Glutamatergic neuron (in vitro differentiated cells): ENCODE measurements at regions not wholly inside any gene's neighbourhood (a gene's known extent, or its start where the extent isn't known, plus 50 kb on each side); places are given as distances from the start of the nearest gene placed in this dataset.

Source experiments
- DNase-seq: peaks from one replicate; pipeline ENCODE4 v3.0.0; 2022
- H3K27ac Mint-ChIP-seq: one replicate; pipeline ENCODE4 v1.8.0; 2020; ENCODE audit warnings: mild to moderate bottlenecking, mixed read lengths, inconsistent platforms; ENCODE audit not compliant: unreplicated experiment
- H3K27me3 Mint-ChIP-seq: one replicate; pipeline ENCODE4 v1.8.0; 2020; ENCODE audit warnings: mild to moderate bottlenecking, moderate library complexity, mixed read lengths, inconsistent platforms; ENCODE audit not compliant: unreplicated experiment
- H3K36me3 Mint-ChIP-seq: one replicate; pipeline ENCODE4 v1.8.0; 2020; ENCODE audit warnings: mild to moderate bottlenecking, mixed read lengths, inconsistent platforms; ENCODE audit not compliant: unreplicated experiment
- H3K4me1 Mint-ChIP-seq: one replicate; pipeline ENCODE4 v1.8.0; 2020; ENCODE audit warnings: mild to moderate bottlenecking, low read depth, mixed read lengths, inconsistent platforms; ENCODE audit not compliant: unreplicated experiment
- H3K4me3 Mint-ChIP-seq: one replicate; pipeline ENCODE4 v1.8.0; 2020; ENCODE audit warnings: mild to moderate bottlenecking, mixed read lengths, inconsistent platforms; ENCODE audit not compliant: unreplicated experiment
- H3K9me3 Mint-ChIP-seq: one replicate; pipeline ENCODE4 v1.8.0; 2020; ENCODE audit warnings: mild to moderate bottlenecking, moderate library complexity, mixed read lengths, inconsistent platforms; ENCODE audit not compliant: unreplicated experiment
- TF ChIP-seq, protein P1 (sequence below): fragments of 200-600 bp; sonication (generic); IDR thresholded peaks from one replicate; pipeline ENCODE4 v1.5.0; 2021; ENCODE audit not compliant: partially characterized antibody, unreplicated experiment

DNA sequence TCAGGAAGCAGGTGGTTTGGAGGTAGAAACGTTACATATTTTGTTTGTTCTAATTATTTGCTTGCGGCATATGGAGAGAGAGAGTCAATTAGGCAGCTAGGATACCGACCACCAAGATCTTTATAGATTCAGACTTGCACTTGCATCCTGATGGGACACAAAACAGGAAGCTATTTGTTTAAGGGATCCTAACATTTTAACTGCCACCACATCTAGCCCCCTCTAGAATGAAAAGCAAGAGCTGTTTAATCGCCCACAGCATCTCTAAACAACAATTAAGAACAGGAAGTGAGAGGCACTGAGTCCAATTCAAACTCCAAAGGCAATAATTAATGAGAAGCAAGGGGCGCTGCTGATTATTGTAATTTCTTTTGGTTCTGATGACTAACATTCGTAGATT lies 182.0 kb upstream of the LINC00305 start:
- Mint-ChIP-seq H3K36me3 (no peaks in the 10 kb centered on the region), H3K27me3 (no peaks in the 10 kb centered on the region), H3K4me3 (no peak overlapping the region), H3K27ac (no peak overlapping the region), H3K9me3 (peaks cover 3% of the 10 kb centered on the region), H3K4me1 (peaks cover 16% of the 10 kb centered on the region)
- TF ChIP-seq, protein P1, sequence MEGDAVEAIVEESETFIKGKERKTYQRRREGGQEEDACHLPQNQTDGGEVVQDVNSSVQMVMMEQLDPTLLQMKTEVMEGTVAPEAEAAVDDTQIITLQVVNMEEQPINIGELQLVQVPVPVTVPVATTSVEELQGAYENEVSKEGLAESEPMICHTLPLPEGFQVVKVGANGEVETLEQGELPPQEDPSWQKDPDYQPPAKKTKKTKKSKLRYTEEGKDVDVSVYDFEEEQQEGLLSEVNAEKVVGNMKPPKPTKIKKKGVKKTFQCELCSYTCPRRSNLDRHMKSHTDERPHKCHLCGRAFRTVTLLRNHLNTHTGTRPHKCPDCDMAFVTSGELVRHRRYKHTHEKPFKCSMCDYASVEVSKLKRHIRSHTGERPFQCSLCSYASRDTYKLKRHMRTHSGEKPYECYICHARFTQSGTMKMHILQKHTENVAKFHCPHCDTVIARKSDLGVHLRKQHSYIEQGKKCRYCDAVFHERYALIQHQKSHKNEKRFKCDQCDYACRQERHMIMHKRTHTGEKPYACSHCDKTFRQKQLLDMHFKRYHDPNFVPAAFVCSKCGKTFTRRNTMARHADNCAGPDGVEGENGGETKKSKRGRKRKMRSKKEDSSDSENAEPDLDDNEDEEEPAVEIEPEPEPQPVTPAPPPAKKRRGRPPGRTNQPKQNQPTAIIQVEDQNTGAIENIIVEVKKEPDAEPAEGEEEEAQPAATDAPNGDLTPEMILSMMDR = no peak
- no peak for DNase-seq

DNA sequence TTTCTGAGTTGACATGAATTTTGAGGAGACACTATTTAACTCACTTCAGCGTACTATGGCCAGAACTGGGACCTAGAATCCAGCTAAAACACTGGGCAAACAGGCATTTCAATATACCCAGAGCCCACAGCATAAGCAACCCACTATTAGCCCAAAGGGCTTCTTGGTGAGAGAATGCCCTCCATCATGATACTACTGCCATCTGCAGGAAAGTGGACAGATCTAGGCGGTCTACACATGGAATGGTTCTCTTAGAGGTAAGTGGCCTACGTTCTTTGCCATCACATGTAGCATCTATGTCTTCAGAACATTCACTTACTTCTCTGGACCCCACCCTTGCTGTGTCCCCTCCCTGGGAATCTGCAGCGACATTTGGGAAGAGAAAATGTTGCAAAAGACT lies 181.3 kb upstream of the LINC00305 start:
- H3K27me3 Mint-ChIP-seq = no peaks in the 10 kb centered on the region
- TF ChIP-seq, protein P1 = no peak
- peaks cover 16% of the 10 kb centered on the region for H3K4me1 Mint-ChIP-seq
- H3K9me3 Mint-ChIP-seq = peaks cover 3% of the 10 kb centered on the region
- no peak overlapping the region for H3K27ac Mint-ChIP-seq
- no peak overlapping the region for H3K4me3 Mint-ChIP-seq
- no peak for DNase-seq
- no peaks in the 10 kb centered on the region for H3K36me3 Mint-ChIP-seq

DNA sequence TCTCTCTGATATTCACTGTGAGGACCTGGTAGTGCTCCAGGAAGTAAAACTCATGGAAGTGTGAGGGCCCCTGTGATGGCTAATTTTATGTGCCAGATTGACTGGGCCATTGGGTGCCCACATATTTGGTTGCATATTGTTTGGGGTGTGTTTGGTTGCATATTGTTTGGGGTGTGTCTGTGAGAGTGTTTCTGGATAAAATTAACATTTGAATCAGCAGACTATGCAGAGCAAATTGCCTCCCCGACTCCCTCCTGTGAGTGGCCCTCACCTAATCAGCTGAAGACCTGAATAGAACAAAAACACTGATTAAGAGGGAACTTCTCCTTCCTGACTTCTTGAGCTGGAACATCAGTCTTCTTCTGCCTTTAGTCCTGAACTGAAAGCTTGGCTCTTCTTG lies 173.3 kb upstream of the LINC00305 start:
- DNase-seq = no peak
- Mint-ChIP-seq H3K27ac (no peak overlapping the region), H3K4me3 (no peak overlapping the region), H3K36me3 (no peaks in the 10 kb centered on the region), H3K4me1 (no peaks in the 10 kb centered on the region), H3K9me3 (no peaks in the 10 kb centered on the region), H3K27me3 (no peaks in the 10 kb centered on the region)
- TF ChIP-seq, protein P1 = no peak

DNA sequence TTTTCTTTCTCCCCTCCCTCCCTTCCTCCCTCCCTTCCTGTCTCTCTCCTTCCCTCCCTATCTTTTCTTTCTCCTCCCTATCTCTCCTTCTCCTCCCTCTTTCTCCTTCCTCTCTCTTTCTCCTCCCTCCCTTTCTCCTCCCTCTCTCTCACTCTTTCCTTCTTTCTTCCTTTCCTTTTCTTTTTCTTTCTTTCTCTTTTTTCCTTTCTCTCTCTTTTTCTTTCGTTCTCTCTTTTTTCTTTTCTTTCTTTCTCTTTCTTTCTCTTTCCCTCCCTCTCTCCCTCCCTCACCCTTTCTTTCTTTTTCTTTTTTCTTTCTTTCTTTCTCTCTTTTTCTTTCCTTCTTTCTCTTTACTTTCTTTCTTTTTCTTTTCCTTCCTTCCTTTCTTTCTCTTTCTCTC lies 169.7 kb upstream of the LINC00305 start:
- no peaks in the 10 kb centered on the region for H3K9me3 Mint-ChIP-seq
- H3K27ac Mint-ChIP-seq = no peak overlapping the region
- H3K27me3 Mint-ChIP-seq = no peaks in the 10 kb centered on the region
- TF ChIP-seq, protein P1 = no peak
- DNase-seq = no peak
- H3K4me3 Mint-ChIP-seq = no peak overlapping the region
- H3K4me1 Mint-ChIP-seq = no peaks in the 10 kb centered on the region
- no peaks in the 10 kb centered on the region for H3K36me3 Mint-ChIP-seq

DNA sequence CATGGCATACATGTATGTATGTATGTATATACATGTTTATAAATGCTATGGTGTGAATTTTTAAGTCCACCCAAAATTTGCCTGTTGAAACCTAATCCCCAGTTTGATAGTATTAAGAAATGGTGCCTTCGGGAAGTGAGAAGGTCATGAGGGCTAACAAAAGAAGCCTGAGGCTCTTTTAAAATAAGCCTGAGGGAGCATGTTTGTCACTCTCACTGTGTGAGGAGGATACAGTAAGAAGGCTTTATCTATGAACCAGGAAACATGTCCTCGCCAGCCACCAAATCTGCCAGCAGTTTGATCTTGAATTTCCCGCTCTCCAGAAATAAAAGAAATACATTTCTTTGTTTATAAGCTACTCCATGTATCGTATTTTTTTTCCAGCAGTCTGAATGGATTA lies 163.0 kb upstream of the LINC00305 start:
- TF ChIP-seq, protein P1 = no peak
- DNase-seq = no peak
- H3K27ac Mint-ChIP-seq = no peak overlapping the region
- no peaks in the 10 kb centered on the region for H3K9me3 Mint-ChIP-seq
- H3K36me3 Mint-ChIP-seq = no peaks in the 10 kb centered on the region
- no peaks in the 10 kb centered on the region for H3K4me1 Mint-ChIP-seq
- no peaks in the 10 kb centered on the region for H3K27me3 Mint-ChIP-seq
- H3K4me3 Mint-ChIP-seq = no peak overlapping the region
